ENCODE measurements at regions not wholly inside any gene's neighbourhood (a gene's known extent, or its start where the extent isn't known, plus 50 kb on each side); places are given as distances from the start of the nearest gene placed in this dataset.

GRCh38 chr17:73729101-73729500 is 84.9 kb upstream of the SDK2 start:
- TF ChIP-seq POLR2A (IDR thresholded peaks at IDR 0.05) (no peak), POLR2AphosphoS5 (IDR thresholded peaks at IDR 0.05) (no peak)

All from breast epithelium (tissue), 3 donors.